Jurkat, Clone E6-1 (cell line): ENCODE measurements at regions not wholly inside any gene's neighbourhood (a gene's known extent, or its start where the extent isn't known, plus 50 kb on each side); places are given as distances from the start of the nearest gene placed in this dataset.

ENCODE experiments used
- DNase-seq: peaks from one replicate; pipeline ENCODE4 v3.0.0-alpha.2; 2011; ENCODE audit warnings: low read depth, low spot score
- H3K4me3 ChIP-seq: 2 replicates; pipeline ENCODE4 v1.5.1; 2011; ENCODE audit warnings: mild to moderate bottlenecking, low read length, control low read depth, moderate library complexity

- H3K4me3 ChIP-seq: no peak overlapping the region
- no peak for DNase-seq
Observed at GRCh38 chr19:29289020-29289419, 76.1 kb upstream of the UQCRFS1 start.

DNA sequence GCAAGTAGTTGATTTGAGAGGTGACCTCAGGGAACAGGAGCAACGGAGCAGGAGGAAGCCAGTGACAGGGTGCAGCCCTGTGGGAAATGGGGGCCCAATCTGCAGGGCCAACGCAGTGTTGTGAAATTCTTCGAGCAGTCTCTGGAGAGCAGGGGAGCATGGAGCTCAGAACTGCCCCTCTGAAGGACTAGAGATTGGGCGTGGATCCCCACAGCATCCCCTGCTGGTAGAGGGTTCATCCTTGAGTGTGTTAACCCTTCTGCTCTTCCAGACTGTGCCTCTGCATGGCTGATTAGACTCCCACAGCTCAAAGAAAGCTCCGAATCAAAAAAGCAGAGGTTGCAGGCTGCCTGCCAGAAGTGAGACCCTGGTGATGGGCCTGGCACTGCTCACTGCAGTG is 77.9 kb upstream of the UQCRFS1 start:
- no peak overlapping the region for H3K4me3 ChIP-seq
- no peak for DNase-seq

DNA sequence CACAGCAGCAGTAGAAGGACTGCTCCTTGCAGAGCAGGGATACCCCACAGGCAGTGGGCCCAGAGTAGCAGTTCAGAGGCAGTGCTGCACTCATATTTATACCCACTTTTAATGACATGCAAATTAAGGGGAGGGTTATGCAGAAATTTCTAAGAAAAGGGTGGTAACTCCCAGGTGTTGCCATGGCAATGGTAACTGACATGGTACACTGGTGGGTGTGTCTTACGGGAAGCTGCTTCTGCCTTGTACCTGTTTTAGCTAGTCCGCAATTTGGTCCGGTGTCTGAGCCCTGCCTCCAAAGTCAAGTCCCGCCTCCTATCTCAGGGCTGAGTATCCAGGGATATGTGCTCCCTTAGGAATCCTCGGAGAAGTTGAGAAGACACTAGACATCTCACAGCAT is 79.2 kb upstream of the UQCRFS1 start:
- DNase-seq: no peak
- no peak overlapping the region for H3K4me3 ChIP-seq

DNA sequence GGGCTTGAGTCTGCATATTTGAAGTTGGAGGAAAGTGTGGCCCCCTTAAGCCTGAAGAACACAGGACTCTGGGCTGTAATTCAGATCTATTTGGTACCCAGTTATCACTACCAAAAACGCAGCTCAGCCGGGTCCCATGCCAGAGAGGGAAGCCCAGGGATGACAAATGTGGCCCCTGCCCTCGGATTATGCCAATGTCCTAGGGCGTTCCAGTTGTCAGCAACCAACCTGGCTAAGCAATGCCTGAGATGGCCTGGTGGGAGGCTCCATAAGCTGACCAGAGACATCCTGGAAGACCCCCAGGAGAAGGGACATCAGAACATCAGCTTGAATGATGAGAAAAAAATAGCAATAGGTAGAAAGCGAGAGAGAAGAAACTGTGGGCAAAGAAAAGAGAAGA is 79.6 kb upstream of the UQCRFS1 start:
- DNase-seq: no peak
- no peak overlapping the region for H3K4me3 ChIP-seq

DNA sequence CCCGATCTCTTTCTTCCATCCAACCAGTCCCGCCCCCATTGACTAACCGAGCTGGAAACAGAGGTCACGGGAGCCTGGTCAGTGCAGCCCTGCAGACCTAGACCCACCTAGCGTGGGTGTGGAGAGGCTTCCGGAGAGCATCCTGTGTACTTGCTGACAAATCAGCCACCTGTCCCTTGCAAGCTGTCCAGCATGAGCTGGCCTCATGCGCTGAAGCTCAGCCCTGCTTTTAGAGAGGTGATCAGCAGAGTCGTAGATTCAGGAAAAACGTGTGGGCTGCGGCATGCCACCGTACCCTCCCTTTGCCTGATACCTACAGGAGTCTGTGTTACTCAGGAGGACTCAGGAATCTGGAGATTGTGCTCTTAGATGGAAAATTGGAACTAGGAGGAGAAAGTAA is 80.3 kb upstream of the UQCRFS1 start:
- no peak for DNase-seq
- no peak overlapping the region for H3K4me3 ChIP-seq

DNA sequence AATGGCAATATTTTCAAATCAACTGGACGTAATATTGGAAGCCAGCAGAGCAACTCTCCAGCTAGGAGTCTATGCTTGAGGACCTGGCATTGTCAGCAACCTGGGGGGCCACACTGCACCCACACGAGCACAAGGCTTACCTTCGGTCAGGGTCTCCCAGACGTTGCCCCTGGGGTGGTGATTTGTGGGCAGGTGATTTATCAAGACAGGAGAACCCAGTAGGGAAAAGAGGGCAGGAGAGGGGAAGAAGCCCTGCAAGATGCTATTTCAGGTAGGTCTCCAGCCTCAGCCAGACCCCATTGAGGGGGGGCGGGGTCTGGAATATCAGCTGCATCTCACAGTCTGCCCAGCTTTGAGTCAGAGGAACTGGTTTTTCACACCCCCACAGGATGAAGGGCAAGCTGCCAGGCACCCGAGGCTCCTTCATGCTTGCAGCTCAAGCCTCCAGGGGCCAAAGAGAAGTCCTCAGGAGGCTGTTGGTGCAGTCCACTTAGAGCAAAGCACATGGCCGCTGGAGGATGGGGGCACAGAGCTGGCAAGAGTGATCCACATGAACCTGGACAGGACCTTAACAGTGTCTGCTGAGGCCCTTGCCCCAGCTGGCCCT is 80.9 kb upstream of the UQCRFS1 start:
- H3K4me3 ChIP-seq: no peak overlapping the region
- no peak for DNase-seq

DNA sequence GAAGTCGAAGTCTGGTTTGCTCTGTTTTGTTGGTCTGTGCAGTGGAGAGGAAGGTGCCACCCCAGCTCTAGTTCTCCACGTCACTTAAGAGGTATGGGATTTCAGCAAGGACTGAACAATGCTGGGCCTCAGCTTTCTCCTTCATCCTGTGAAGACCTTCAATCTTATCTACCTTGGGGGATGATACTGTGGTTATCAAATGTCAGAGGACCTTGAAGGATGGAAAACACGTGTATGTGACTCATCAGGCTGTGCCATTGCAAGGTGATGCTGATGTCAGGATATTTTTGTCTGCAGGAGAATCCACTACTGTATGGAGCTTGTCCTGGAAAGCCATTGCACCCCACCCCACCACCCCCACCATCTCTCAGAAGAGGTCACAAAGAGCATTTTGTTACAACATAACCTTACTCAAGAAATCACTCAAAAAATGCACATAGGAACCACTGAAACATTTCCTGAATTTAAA is 81.4 kb upstream of the UQCRFS1 start:
- DNase-seq: no peak
- H3K4me3 ChIP-seq: no peak overlapping the region

DNA sequence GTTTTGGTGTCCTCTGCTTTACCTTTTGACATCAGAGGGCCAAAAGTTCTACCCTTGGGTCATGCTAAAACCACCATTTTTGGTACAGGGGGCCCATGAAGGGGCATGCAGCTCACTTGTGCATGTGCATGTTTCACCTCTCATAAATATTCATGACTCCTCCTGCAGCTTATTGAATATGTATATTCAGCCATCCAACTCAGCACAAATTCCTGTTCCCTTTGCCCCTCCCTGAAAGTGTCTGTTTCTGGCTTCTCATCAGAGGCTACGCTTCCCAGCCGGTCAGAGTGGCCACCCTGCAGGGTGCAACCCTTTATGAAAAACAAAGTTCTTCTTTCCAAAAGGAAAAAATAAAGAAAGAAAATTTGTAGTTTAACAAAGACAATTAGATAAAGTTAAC is 82.3 kb upstream of the UQCRFS1 start:
- DNase-seq: no peak

DNA sequence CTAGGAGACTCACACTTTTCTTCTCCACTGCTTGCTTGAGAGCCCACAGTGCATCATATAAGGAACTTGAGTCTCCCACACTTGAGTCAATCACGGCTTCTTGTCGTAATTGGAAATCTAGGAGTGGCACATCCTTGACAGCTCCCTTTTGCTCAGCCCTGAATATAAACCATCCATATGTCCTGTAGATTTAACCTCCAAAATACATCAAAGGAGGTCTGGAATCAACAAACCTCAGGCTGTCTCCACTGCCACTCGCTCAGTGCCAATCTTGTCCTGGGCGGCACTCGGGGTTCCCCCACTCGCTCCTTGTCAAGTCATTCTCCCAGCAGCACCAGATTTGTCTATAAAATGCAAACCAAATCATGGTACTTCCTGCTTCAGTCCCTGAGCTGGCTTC is 84.4 kb upstream of the UQCRFS1 start:
- no peak for DNase-seq

More for the DNA sequence above, 82.3 kb upstream of the UQCRFS1 start:
- H3K4me3 ChIP-seq: no peak overlapping the region

DNA sequence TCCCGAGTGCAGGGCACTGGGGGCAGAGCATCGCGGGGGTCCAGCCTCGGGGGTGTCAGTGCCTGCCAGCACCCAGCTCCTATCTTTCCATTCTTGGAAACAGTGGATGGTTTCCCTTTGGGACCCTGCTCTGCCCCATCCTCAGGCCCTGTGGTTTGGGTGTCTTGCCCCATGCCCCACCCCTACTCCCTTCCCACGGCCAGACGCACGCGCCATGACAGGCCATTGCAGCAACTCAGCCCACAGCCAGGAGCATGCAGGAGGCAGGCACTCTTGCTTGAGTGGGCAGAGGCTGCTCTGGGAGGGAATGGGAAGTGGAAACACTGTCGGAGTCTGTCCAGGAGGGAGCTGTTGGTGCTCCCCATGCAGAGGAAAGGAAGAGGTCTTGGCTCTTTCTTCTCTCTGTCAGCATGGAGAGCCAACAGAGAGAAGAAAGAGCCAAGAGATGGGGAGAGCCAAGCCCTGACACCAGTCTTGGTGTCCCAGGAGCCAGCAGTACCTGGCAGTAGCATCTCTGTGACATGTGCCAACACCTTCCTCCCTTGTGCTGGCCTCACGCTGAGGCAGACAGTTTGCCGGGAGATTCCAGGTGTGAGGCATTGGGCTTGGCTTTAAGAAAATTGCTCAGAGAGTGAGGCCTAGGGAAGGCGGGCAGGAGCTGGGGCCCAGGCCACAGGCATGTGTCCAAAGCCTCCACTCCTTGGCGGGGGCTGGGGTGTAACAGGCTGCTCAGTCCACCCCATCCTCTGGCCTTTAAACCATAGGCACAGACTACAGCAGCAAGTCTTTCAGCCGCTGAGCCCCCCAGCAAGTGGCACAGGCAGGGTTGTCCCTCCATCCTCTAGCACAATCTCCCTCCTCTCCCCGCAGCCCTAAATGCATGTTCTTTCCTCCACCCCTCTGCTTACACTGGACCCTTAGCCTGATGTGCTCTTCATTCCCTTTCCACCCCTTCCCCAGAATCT is 86.7 kb upstream of the UQCRFS1 start:
- DNase-seq: no peak
- H3K4me3 ChIP-seq: no peak overlapping the region

More for the DNA sequence above, 84.4 kb upstream of the UQCRFS1 start:
- no peak overlapping the region for H3K4me3 ChIP-seq

- no peak overlapping the region for H3K4me3 ChIP-seq
- DNase-seq: no peak
Observed at GRCh38 chr19:29302002-29302928, 89.3 kb upstream of the UQCRFS1 start.

- no peak for DNase-seq
Observed at GRCh38 chr19:29303069-29303718, 90.2 kb upstream of the UQCRFS1 start.

DNA sequence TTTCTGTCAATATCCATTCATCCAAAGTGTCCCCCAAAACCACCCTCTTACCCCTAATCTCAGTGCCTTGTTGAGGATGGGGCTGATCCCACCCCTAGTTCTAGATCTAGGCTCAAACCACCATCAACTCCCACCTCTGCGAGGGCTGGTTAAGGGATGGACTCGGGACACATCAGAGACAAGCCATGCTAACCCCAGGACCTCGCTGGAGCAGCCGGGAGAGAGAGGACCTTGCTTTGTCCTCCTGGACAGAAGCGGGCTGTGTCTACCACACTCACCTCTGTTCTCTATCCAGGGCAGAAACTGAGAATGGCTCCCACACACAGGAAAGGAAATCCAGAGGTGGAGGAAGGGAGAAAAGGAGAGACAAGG is 90.8 kb upstream of the UQCRFS1 start:
- no peak overlapping the region for H3K4me3 ChIP-seq
- DNase-seq: no peak

More at GRCh38 chr19:29303069-29303718, 90.2 kb upstream of the UQCRFS1 start:
- no peak overlapping the region for H3K4me3 ChIP-seq

DNA sequence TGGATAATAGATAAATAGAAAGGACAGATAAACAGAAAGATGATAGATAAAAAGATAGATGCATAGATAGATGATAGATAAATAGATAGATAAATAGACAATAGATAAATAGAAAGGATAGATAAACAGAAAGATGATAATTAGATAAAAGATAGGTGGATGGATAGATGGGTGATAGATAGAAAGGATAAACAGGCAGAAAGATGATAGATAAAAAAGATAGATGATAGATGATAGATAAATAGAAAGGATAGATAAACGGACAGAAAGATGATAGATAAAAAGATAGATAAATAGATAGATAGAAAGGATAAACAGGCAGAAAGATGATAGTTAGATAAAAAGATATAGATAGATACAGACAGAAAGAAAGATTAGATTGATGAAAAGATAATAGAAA is 92.3 kb upstream of the UQCRFS1 start:
- no peak for DNase-seq
- H3K4me3 ChIP-seq: no peak overlapping the region

DNA sequence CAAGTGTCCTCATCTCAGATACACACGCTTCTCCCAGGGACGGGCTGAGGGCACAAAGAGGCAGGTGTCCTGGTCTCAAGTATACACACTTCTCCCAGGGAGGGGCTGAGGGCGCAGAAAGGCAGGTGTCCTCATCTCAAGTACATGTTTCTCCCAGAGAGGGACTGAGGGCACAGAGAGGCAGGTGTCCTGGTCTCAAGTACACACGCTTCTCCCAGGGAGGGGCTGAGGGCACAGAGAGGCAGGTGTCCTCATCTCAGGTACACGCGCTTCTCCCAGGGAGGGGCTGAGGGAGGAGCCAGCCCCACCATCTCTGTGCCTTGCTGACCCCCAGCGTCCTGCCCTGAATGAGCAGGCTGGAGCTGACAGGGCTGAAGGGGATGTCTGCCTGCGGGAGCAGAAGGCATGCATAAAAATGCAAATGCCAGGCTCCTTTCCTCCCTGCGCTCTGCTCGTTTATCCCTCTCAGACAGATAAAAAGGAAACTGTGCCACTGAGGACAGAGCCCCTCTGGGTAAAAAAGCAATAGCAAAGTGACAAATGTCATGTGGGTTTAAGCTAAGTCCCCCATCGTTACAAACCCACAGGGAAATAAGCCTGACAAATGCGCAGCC is 96.1 kb upstream of the UQCRFS1 start:
- H3K4me3 ChIP-seq: no peak overlapping the region
- no peak for DNase-seq

DNA sequence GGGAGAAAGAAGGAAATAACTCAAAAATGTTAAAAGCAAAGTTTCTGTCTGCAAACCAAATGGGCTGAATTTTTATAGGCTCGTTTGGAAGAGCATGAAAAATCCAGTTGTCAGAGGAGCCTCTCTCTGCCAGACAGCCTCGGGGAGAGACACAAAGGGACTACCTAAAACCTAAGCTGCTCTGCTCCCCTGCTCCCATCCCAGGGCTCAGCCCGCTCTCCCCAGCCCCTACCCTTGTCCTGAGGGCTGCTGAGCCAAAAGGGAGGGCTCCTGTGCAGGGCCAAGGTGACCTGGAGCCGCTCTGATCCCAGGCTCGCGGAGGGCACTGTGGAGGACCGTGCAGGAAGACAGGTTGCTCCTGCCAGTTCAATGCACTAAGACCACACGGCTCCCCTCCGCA is 96.7 kb upstream of the UQCRFS1 start:
- no peak overlapping the region for H3K4me3 ChIP-seq
- no peak for DNase-seq

DNA sequence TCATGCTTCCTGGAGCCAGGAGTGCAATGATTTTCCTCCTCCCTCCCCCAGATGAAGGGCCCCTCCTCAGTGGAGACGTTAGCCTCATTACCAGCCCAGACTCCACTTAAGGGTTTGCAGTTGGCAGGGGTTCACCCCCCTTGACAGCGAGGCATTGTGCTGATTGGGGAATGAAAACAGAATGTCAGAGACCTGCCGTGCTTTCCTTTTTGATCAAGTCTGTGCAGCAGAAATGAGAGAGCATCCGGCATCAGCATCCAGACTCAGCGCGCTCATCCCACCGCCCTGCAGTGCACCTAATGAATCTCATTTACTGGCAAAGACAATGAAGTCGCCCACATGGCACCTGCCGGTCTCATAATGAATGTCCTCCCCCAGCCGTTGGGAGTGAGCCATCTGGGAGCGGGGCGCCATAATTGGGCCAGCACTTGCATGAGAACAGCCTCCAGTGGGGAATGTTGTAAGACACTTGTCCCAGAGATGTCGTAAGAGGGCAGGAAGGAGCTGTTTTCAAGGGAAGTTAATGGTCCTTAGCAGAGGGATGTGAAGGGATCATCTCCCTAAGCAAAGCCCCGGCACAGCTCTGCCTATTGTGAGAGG is 98.3 kb upstream of the UQCRFS1 start:
- no peak overlapping the region for H3K4me3 ChIP-seq
- no peak for DNase-seq

GRCh38 chr19:29315556-29316190 is 102.7 kb upstream of the UQCRFS1 start:
- no peak overlapping the region for H3K4me3 ChIP-seq
- no peak for DNase-seq
